Activated CD8-positive, alpha-beta T cell treated with anti-CD3 and anti-CD28 coated beads for 36 hours (primary cell): ENCODE measurements at regions not wholly inside any gene's neighbourhood (a gene's known extent, or its start where the extent isn't known, plus 50 kb on each side); places are given as distances from the start of the nearest gene placed in this dataset.

Source experiments
- ATAC-seq: fragments of 200-7000 bp; cut with Tn5 transposase; one replicate; pipeline ENCODE4 v1.10.0; 2021; ENCODE audit warnings: mild to moderate bottlenecking, moderate library complexity
- CTCF ChIA-PET: fragments of 350-600 bp; sonication (Branson Sonifier 250); formaldehyde crosslinking; loops from one replicate; lab custom pipeline; 2021; ENCODE audit warnings: antibody characterized with exemption; lab: Charles Lee
- POLR2A ChIA-PET: fragments of 350-600 bp; sonication (Branson Sonifier 250); formaldehyde crosslinking; loops from one replicate; lab custom pipeline; 2021; ENCODE audit warnings: antibody characterized with exemption; lab: Charles Lee
- DNase-seq: peaks from one replicate; pipeline ENCODE4 v3.0.0-alpha.2; 2020
- H3K27ac Mint-ChIP-seq: one replicate; pipeline ENCODE4 v1.8.0; 2021; ENCODE audit warnings: mild to moderate bottlenecking, mixed read lengths
- H3K27me3 Mint-ChIP-seq: one replicate; pipeline ENCODE4 v1.8.0; 2021; ENCODE audit warnings: mixed read lengths
- H3K36me3 Mint-ChIP-seq: one replicate; pipeline ENCODE4 v1.8.0; 2021; ENCODE audit warnings: low read depth, mixed read lengths
- H3K4me1 Mint-ChIP-seq: one replicate; pipeline ENCODE4 v1.8.0; 2021; ENCODE audit warnings: low read depth, mixed read lengths
- H3K4me3 Mint-ChIP-seq: one replicate; pipeline ENCODE4 v1.8.0; 2021; ENCODE audit warnings: mild to moderate bottlenecking, moderate library complexity, mixed read lengths
- H3K9me3 Mint-ChIP-seq: one replicate; pipeline ENCODE4 v1.8.0; 2021; ENCODE audit warnings: mixed read lengths
- CTCF ChIP-seq: fragments of 200-600 bp; IDR thresholded peaks from one replicate; pipeline ENCODE4 v1.8.0; 2022; ENCODE audit warnings: antibody characterized with exemption, mild to moderate bottlenecking
- intact Hi-C: fragments of 100-400 bp; cut with micrococcal nuclease; formaldehyde crosslinking; loops from one replicate; pipeline ENCODE4 v1.10.0; 2022

GRCh38 chr6:169839898-169840631 is 88.6 kb downstream of the ERMARD start:
- peaks cover 7% of the 10 kb centered on the region for H3K27me3 Mint-ChIP-seq
- H3K4me1 Mint-ChIP-seq: no peaks in the 10 kb centered on the region
- intact Hi-C loops: loop anchor here (10.0 kb wide), 1 partner anchor 685 kb away; no protein-coding TSS in a partner anchor
- no peak overlapping the region for H3K4me3 Mint-ChIP-seq
- no peaks in the 10 kb centered on the region for H3K9me3 Mint-ChIP-seq
- H3K27ac Mint-ChIP-seq: peak overlapping the region; percentile 34
- DNase-seq: no peak
- TF ChIP-seq CTCF: no peak
- CTCF ChIA-PET: no interaction called here
- POLR2A ChIA-PET: no interaction called here
- no peak for ATAC-seq
- H3K36me3 Mint-ChIP-seq: no peaks in the 10 kb centered on the region

- H3K27me3 Mint-ChIP-seq: peaks cover 5% of the 10 kb centered on the region
- intact Hi-C loops: loop anchor here (10.0 kb wide), 1 partner anchor 685 kb away; no protein-coding TSS in a partner anchor
- ATAC-seq: no peak
These were observed 88.1 kb downstream of the ERMARD start for GRCh38 chr6:169839493-169839892.

GRCh38 chr6:169839029-169839481 is 87.6 kb downstream of the ERMARD start:
- ATAC-seq (no peak), DNase-seq (no peak)
- Mint-ChIP-seq H3K9me3 (no peaks in the 10 kb centered on the region), H3K27ac (no peak overlapping the region), H3K36me3 (no peaks in the 10 kb centered on the region), H3K4me1 (no peaks in the 10 kb centered on the region), H3K4me3 (no peak overlapping the region), H3K27me3 (peaks cover 5% of the 10 kb centered on the region)
- CTCF ChIA-PET: interaction anchor here (1.1 kb wide), 1 partner anchor 39 kb away, joined by 3 read pairs; no protein-coding TSS in a partner anchor
- POLR2A ChIA-PET: no interaction called here
- intact Hi-C loops: loop anchor here (10.0 kb wide), 1 partner anchor 686 kb away; no protein-coding TSS in a partner anchor
- no peak for TF ChIP-seq CTCF

More at GRCh38 chr6:169839493-169839892, 88.1 kb downstream of the ERMARD start:
- Mint-ChIP-seq H3K27ac (no peak overlapping the region), H3K4me3 (no peak overlapping the region), H3K4me1 (no peaks in the 10 kb centered on the region), H3K9me3 (no peaks in the 10 kb centered on the region), H3K36me3 (no peaks in the 10 kb centered on the region)
- TF ChIP-seq CTCF: no peak
- CTCF ChIA-PET: interaction anchor here (1.1 kb wide), 1 partner anchor 38 kb away, joined by 3 read pairs; no protein-coding TSS in a partner anchor
- POLR2A ChIA-PET: no interaction called here
- no peak for DNase-seq

GRCh38 chr6:169838346-169839028 is 87.1 kb downstream of the ERMARD start:
- DNase-seq (no peak), ATAC-seq (no peak)
- ChIA-PET CTCF (interaction anchor here (1.1 to 2.7 kb wide), 2 partner anchors 39 to 48 kb away, joined by 3 to 13 read pairs; no protein-coding TSS in a partner anchor), POLR2A (no interaction called here)
- peaks cover 5% of the 10 kb centered on the region for H3K27me3 Mint-ChIP-seq
- TF ChIP-seq CTCF: no peak
- H3K4me1 Mint-ChIP-seq: no peaks in the 10 kb centered on the region
- H3K36me3 Mint-ChIP-seq: no peaks in the 10 kb centered on the region
- H3K4me3 Mint-ChIP-seq: no peak overlapping the region
- intact Hi-C loops: loop anchor here (10.0 kb wide), 1 partner anchor 686 kb away; no protein-coding TSS in a partner anchor
- no peak overlapping the region for H3K27ac Mint-ChIP-seq
- no peaks in the 10 kb centered on the region for H3K9me3 Mint-ChIP-seq
